ENCODE measurements at regions not wholly inside any gene's neighbourhood (a gene's known extent, or its start where the extent isn't known, plus 50 kb on each side); places are given as distances from the start of the nearest gene placed in this dataset.

GRCh38 chr1:116239916-116240315 lies 128.7 kb downstream of the MAB21L3 start:
- Mint-ChIP-seq H3K36me3 (ENCODE audit: low read depth) (no peaks in the 10 kb centered on the region), H3K4me3 (no peak overlapping the region), H3K27me3 (ENCODE audit: low read depth, poor library complexity) (peaks cover 2% of the 10 kb centered on the region), H3K9me3 (peaks cover 3% of the 10 kb centered on the region), H3K4me1 (peaks cover 15% of the 10 kb centered on the region), H3K27ac (no peak overlapping the region)
- DNase-seq, result no peak
- TF ChIP-seq, protein P1, sequence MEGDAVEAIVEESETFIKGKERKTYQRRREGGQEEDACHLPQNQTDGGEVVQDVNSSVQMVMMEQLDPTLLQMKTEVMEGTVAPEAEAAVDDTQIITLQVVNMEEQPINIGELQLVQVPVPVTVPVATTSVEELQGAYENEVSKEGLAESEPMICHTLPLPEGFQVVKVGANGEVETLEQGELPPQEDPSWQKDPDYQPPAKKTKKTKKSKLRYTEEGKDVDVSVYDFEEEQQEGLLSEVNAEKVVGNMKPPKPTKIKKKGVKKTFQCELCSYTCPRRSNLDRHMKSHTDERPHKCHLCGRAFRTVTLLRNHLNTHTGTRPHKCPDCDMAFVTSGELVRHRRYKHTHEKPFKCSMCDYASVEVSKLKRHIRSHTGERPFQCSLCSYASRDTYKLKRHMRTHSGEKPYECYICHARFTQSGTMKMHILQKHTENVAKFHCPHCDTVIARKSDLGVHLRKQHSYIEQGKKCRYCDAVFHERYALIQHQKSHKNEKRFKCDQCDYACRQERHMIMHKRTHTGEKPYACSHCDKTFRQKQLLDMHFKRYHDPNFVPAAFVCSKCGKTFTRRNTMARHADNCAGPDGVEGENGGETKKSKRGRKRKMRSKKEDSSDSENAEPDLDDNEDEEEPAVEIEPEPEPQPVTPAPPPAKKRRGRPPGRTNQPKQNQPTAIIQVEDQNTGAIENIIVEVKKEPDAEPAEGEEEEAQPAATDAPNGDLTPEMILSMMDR (IDR thresholded peaks at IDR 0.05), result no peak

- no peaks in the 10 kb centered on the region for H3K36me3 Mint-ChIP-seq (ENCODE audit: low read depth)
- no peak overlapping the region for H3K4me3 Mint-ChIP-seq
- H3K27ac Mint-ChIP-seq, result peak overlapping the region; percentile 41
- DNase-seq, result no peak
- H3K4me1 Mint-ChIP-seq, result peaks cover 19% of the 10 kb centered on the region
- peaks cover 12% of the 10 kb centered on the region for H3K27me3 Mint-ChIP-seq (ENCODE audit: low read depth, poor library complexity)
- no peaks in the 10 kb centered on the region for H3K9me3 Mint-ChIP-seq
- TF ChIP-seq, protein P1 (IDR thresholded peaks at IDR 0.05), result no peak
Measured at GRCh38 chr1:116242741-116243140, 130.3 kb upstream of the ATP1A1 start.

- Mint-ChIP-seq H3K36me3 (ENCODE audit: low read depth) (no peaks in the 10 kb centered on the region), H3K4me1 (peaks cover 19% of the 10 kb centered on the region), H3K9me3 (no peaks in the 10 kb centered on the region), H3K27me3 (ENCODE audit: low read depth, poor library complexity) (peaks cover 14% of the 10 kb centered on the region), H3K27ac (peak overlapping the region; percentile 74), H3K4me3 (no peak overlapping the region)
- DNase-seq, result no peak
- TF ChIP-seq, protein P1 (IDR thresholded peaks at IDR 0.05), result no peak
Measured at GRCh38 chr1:116243333-116244054, 129.6 kb upstream of the ATP1A1 start.

- DNase-seq, result no peak
- H3K36me3 Mint-ChIP-seq (ENCODE audit: low read depth), result no peaks in the 10 kb centered on the region
- TF ChIP-seq, protein P1 (IDR thresholded peaks at IDR 0.05), result no peak
- H3K9me3 Mint-ChIP-seq, result peaks cover 4% of the 10 kb centered on the region
- no peak overlapping the region for H3K4me3 Mint-ChIP-seq
- peaks cover 19% of the 10 kb centered on the region for H3K4me1 Mint-ChIP-seq
- peaks cover 14% of the 10 kb centered on the region for H3K27me3 Mint-ChIP-seq (ENCODE audit: low read depth, poor library complexity)
- peak overlapping the region; percentile 7 for H3K27ac Mint-ChIP-seq
Measured at GRCh38 chr1:116246174-116246573, 126.9 kb upstream of the ATP1A1 start.

DNA sequence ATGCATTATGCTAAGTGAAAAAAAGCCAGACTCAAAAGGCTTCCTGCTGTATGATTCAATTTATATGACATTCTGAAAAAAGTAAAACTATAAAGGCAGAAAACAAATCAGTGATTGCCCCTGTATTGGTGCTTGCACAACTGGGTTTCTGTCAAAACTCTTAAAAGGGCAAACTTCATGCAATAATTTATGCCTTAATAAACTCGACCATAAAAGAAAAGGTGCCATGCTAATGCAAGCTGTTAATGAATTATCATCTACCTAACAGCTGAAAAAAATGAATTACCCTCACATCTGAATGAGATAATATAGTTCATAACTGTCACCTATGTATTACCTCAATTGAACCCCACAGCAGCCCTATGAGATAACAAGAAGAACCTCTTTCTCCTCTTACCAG lies 120.8 kb upstream of the ATP1A1 start:
- Mint-ChIP-seq H3K27me3 (ENCODE audit: low read depth, poor library complexity) (peaks cover 7% of the 10 kb centered on the region), H3K9me3 (peaks cover 4% of the 10 kb centered on the region), H3K4me3 (no peak overlapping the region), H3K36me3 (ENCODE audit: low read depth) (no peaks in the 10 kb centered on the region), H3K4me1 (peaks cover 45% of the 10 kb centered on the region), H3K27ac (no peak overlapping the region)
- no peak for DNase-seq
- TF ChIP-seq, protein P1 (IDR thresholded peaks at IDR 0.05), result no peak

- TF ChIP-seq, protein P1 (IDR thresholded peaks at IDR 0.05), result no peak
- DNase-seq, result no peak
- Mint-ChIP-seq H3K27ac (no peak overlapping the region), H3K9me3 (peaks cover 4% of the 10 kb centered on the region), H3K27me3 (ENCODE audit: low read depth, poor library complexity) (peaks cover 6% of the 10 kb centered on the region), H3K4me3 (no peak overlapping the region), H3K4me1 (peaks cover 45% of the 10 kb centered on the region), H3K36me3 (ENCODE audit: low read depth) (no peaks in the 10 kb centered on the region)
Measured at GRCh38 chr1:116252785-116253184, 120.3 kb upstream of the ATP1A1 start.

Data from nephron progenitor cell (in vitro differentiated cells).